Psoas muscle (tissue), 7 donors: ENCODE measurements at regions not wholly inside any gene's neighbourhood (a gene's known extent, or its start where the extent isn't known, plus 50 kb on each side); places are given as distances from the start of the nearest gene placed in this dataset.

Source experiments
- ATAC-seq, 4 donors: fragments of 200-7000 bp; cut with Tn5 transposase; one replicate each; pipeline ENCODE4 v1.9.1; 2020; ENCODE audit warnings: moderate library complexity in 3 of 4, mild to moderate bottlenecking in 2 of 4
- DNase-seq, 2 donors: peaks; one replicate each; pipeline ENCODE4 v3.0.0-alpha.2; 2020
- H3K27ac ChIP-seq: fragments of 200-600 bp; one replicate; pipeline ENCODE4 v1.8.0; 2022
- H3K27me3 ChIP-seq, 3 donors: fragments of 200-600 bp in 1 of 3; one replicate each; pipeline versions ENCODE4 v1.6.1 to v1.8.0; 2013 to 2022; ENCODE audit warnings: low read length in 2 of 3, mild to moderate bottlenecking in 2 of 3, moderate library complexity in 1 of 3; ENCODE audit not compliant: insufficient read depth in 3 of 3
- H3K36me3 ChIP-seq, 2 donors: fragments of 200-600 bp in 1 of 2; one replicate each; pipeline versions ENCODE4 v1.6.1 to v1.8.0; 2013 to 2022; ENCODE audit warnings: low read depth in 1 of 2, mild to moderate bottlenecking in 1 of 2, moderate library complexity in 1 of 2; ENCODE audit not compliant: insufficient read depth in 1 of 2
- H3K4me1 ChIP-seq: fragments of 200-600 bp; one replicate; pipeline ENCODE4 v1.8.0; 2022
- H3K4me3 ChIP-seq: fragments of 200-600 bp; one replicate; pipeline ENCODE4 v1.8.0; 2022; ENCODE audit warnings: mild to moderate bottlenecking
- H3K9me3 ChIP-seq: fragments of 200-600 bp; one replicate; pipeline ENCODE4 v1.8.0; 2022
- WGBS, 3 donors: extraction: QIAGEN DNeasy Blood & Tissue Kit; methylation state at CpG; one replicate each; pipeline versions ENCODE4 v1.1.6 to v1.1.7; 2013; 5-methylcytosine and 5-hydroxymethylcytosine counted together
- intact Hi-C, 2 donors: fragments of 100-400 bp; cut with DNase I; formaldehyde crosslinking; loops; one replicate each; pipeline versions ENCODE4 v1.11.0 to v1.14.2; 2022
- TF ChIP-seq, protein P1 (sequence below): fragments of 200-600 bp; IDR thresholded peaks from one replicate; pipeline ENCODE4 v1.8.0; 2022; ENCODE audit warnings: antibody characterized with exemption
- donor health status: healthy with polysubstance abuse.
- donor health status: DM: no; HTN: no; CAD: no; lungs with moderate emphysema.
- donor health status: Bipolar disorder and iron deficiency.
- donor health status: healthy.
- donor health status: DM: yes; HTN: yes; CAD: no.
- donor health status: DM: no; HTN: no; CAD: no.
- donor health status: DM: yes; HTN: yes; CAD: no.

GRCh38 chr6:73885393-73885792 is 189.4 kb downstream of the CD109 start:
- H3K4me1 ChIP-seq, result no peaks in the 10 kb centered on the region
- H3K4me3 ChIP-seq, result no peak overlapping the region
- no peaks in the 10 kb centered on the region for H3K36me3 ChIP-seq
- DNase-seq, result no peak
- H3K9me3 ChIP-seq, result no peaks in the 10 kb centered on the region
- intact Hi-C loops, result no loop called here
- H3K27ac ChIP-seq, result no peak overlapping the region
- H3K27me3 ChIP-seq, result no peaks in the 10 kb centered on the region
- no peak for ATAC-seq
- TF ChIP-seq, protein P1, sequence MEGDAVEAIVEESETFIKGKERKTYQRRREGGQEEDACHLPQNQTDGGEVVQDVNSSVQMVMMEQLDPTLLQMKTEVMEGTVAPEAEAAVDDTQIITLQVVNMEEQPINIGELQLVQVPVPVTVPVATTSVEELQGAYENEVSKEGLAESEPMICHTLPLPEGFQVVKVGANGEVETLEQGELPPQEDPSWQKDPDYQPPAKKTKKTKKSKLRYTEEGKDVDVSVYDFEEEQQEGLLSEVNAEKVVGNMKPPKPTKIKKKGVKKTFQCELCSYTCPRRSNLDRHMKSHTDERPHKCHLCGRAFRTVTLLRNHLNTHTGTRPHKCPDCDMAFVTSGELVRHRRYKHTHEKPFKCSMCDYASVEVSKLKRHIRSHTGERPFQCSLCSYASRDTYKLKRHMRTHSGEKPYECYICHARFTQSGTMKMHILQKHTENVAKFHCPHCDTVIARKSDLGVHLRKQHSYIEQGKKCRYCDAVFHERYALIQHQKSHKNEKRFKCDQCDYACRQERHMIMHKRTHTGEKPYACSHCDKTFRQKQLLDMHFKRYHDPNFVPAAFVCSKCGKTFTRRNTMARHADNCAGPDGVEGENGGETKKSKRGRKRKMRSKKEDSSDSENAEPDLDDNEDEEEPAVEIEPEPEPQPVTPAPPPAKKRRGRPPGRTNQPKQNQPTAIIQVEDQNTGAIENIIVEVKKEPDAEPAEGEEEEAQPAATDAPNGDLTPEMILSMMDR, result no peak
- 75 to 78% methylated on average over 7 of the region's 7 CpGs; no CpG with 5 or more reads in 1 of the 3 donors for WGBS, 3 donors

DNA sequence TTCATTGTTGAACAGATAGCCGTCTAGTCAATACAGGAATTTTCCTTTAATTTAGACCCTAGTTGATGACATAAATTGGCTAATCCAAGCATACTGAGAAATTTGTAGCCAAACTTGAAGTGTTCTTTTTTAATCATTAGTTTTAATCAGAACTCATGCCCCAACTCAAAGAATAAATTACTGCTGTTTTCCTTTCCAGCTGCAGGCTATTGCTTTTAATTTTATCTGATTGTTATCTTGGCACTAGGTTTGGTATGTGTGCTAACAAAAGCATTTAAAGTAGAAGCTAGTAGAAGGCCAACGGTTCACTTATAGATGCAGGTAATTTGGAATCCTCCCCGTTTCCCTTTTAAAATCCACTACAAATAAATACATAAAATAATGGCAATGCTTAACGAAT is 188.5 kb downstream of the CD109 start:
- Histone ChIP-seq H3K4me1 (no peaks in the 10 kb centered on the region), H3K27ac (no peak overlapping the region), H3K36me3 (no peaks in the 10 kb centered on the region), H3K9me3 (no peaks in the 10 kb centered on the region), H3K27me3 (no peaks in the 10 kb centered on the region), H3K4me3 (no peak overlapping the region)
- ATAC-seq (no peak), DNase-seq (no peak)
- 78% methylated on average over 4 of the region's 4 CpGs; no CpG with 5 or more reads in 1 of the 3 donors for WGBS, 3 donors
- TF ChIP-seq, protein P1, result no peak
- intact Hi-C loops, result no loop called here

GRCh38 chr6:73879501-73880293 is 183.7 kb downstream of the CD109 start:
- no peak overlapping the region for H3K27ac ChIP-seq
- intact Hi-C loops, result no loop called here
- no peaks in the 10 kb centered on the region for H3K4me1 ChIP-seq
- no peaks in the 10 kb centered on the region for H3K27me3 ChIP-seq
- no peaks in the 10 kb centered on the region for H3K36me3 ChIP-seq
- WGBS, 3 donors, result 39 to 58% (median 48%) methylated on average over 8 of the region's 8 CpGs
- ATAC-seq (no peak), DNase-seq (no peak)
- H3K4me3 ChIP-seq, result no peak overlapping the region
- TF ChIP-seq, protein P1, result no peak
- H3K9me3 ChIP-seq, result no peaks in the 10 kb centered on the region

DNA sequence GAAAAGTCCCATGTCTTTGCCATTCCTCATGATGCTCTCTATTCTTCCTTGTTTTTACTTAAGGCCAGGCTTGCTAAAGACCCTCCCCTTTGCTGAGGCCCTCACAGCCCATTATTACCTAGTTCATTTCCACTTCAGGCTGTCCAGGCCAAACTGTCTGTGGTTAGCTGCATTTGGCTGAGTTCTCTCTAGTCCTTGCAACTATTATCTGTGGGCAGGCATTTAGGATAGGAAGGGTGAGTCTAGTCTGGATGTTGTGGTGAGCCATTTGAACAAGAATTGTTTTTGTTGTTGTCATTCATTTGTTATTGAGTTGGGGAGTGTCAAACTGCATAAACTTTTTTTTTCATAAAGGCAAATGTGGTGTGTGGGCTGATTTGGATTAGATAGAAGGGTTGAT is 182.4 kb downstream of the CD109 start:
- intact Hi-C loops, result no loop called here

More for the DNA sequence above, 182.4 kb downstream of the CD109 start:
- H3K4me3 ChIP-seq, result no peak overlapping the region
- H3K9me3 ChIP-seq, result no peaks in the 10 kb centered on the region
- no peak for DNase-seq
- no peak for ATAC-seq
- TF ChIP-seq, protein P1, result no peak
- H3K27ac ChIP-seq, result no peak overlapping the region
- H3K4me1 ChIP-seq, result no peaks in the 10 kb centered on the region
- no peaks in the 10 kb centered on the region for H3K36me3 ChIP-seq
- no peaks in the 10 kb centered on the region for H3K27me3 ChIP-seq
